ENCODE measurements at regions not wholly inside any gene's neighbourhood (a gene's known extent, or its start where the extent isn't known, plus 50 kb on each side); places are given as distances from the start of the nearest gene placed in this dataset.

DNA sequence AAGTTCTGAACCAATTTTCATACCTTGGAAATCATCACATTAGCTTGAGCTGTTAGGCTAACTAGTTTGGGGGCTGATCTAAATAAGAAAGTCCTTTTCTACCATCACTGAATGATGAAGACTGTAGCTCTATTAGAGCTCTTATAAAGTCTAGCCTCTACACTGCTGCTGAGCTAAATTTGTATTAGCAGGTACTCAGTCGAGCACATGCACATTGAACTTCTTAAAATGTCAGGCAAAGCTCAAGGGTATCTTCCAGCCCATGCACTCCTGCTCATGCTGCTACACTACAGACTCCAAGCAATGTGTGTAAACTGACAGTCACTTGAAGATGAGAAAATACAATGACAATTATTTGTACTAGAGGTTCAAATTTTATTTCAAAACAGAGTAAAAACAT lies 158.8 kb upstream of the TMEM229A start:
- Histone ChIP-seq H3K23ac (ENCODE audit: insufficient read length) (no peak overlapping the region), H3K79me2 (ENCODE audit: control insufficient read depth in 1 of 2, insufficient read depth in 2 of 2, low read length in 2 of 2) (no peaks in the 10 kb centered on the region), H3K9me3 (ENCODE audit: insufficient read depth in 2 of 2, low read depth in 1 of 2, low read length in 1 of 2) (no peaks in the 10 kb centered on the region), H3K36me3 (ENCODE audit: control insufficient read depth in 2 of 4, insufficient read depth in 4 of 4, low read length in 3 of 4) (no peaks in the 10 kb centered on the region), H4K8ac (ENCODE audit: extremely low read depth, insufficient read depth, low read length) (no peak overlapping the region), H3K9ac (replicated peaks in 1 of 4; ENCODE audit: extremely low read depth in 1 of 4, low read depth in 3 of 4, low read length in 3 of 4) (no peak overlapping the region), H2BK15ac (ENCODE audit: low read length) (no peak overlapping the region), H3K23me2 (ENCODE audit: low read depth, low read length) (no peaks in the 10 kb centered on the region), H3K14ac (ENCODE audit: insufficient read length) (no peak overlapping the region), H2BK12ac (ENCODE audit: low read depth, low read length) (no peak overlapping the region), H3K56ac (replicated peaks; ENCODE audit: insufficient read length, low read depth, low read length) (no peak overlapping the region), H3K4me2 (ENCODE audit: insufficient read depth in 1 of 2, low read depth in 2 of 2, low read length in 2 of 2) (no peak overlapping the region), H3K4me1 (replicated peaks in 1 of 4; ENCODE audit: control insufficient read depth in 3 of 4, insufficient read depth in 4 of 4, low read length in 3 of 4) (no peaks in the 10 kb centered on the region; a peak in 1 of 7 replicates), H2BK5ac (ENCODE audit: low read depth, low read length) (no peak overlapping the region), H4K20me1 (replicated peaks in 1 of 2; ENCODE audit: control insufficient read depth in 1 of 2, insufficient read depth in 2 of 2, low read length in 2 of 2) (no peaks in the 10 kb centered on the region), H3K4me3 (ENCODE audit: extremely low read depth in 1 of 4, insufficient read depth in 2 of 4, low read depth in 3 of 4, low read length in 4 of 4) (no peak overlapping the region), H3K4ac (replicated peaks; ENCODE audit: insufficient read length, low read depth, low read length) (no peak overlapping the region), H3K27me3 (replicated peaks in 1 of 4; ENCODE audit: control insufficient read depth in 3 of 4, extremely low read depth in 1 of 4, insufficient read depth in 3 of 4, low read length in 3 of 4) (no peaks in the 10 kb centered on the region), H2BK120ac (replicated peaks; ENCODE audit: low read depth, low read length) (no peak overlapping the region), H3K79me1 (ENCODE audit: low read depth, low read length) (no peaks in the 10 kb centered on the region), H3K18ac (ENCODE audit: extremely low read depth, low read length) (no peak overlapping the region), H2BK20ac (ENCODE audit: low read length) (no peak overlapping the region), H4K5ac (ENCODE audit: insufficient read length, low read depth, low read length) (no peak overlapping the region), H3K27ac (ENCODE audit: low read depth, low read length) (no peak overlapping the region), H2AK5ac (ENCODE audit: low read depth, low read length) (no peak overlapping the region), H2AFZ (ENCODE audit: low read length) (no peak overlapping the region), H4K91ac (replicated peaks; ENCODE audit: insufficient read length, low read length) (no peak overlapping the region)
- FAIRE-seq (no peak), DNase-seq (ENCODE audit: low read depth in 1 of 2, low spot score in 2 of 2) (no peak)
- WGBS, 2 experiments (ENCODE audit: extremely low coverage in 1 of 2, insufficient coverage in 1 of 2, insufficient read length in 1 of 2, insufficient replicate concordance in 2 of 2, low coverage in 1 of 2, low lambda C conversion rate in 2 of 2, missing lambda C conversion rate in 1 of 2): 96% methylated on average over 1 of the region's 1 CpG; no CpG with 5 or more reads in 1 of the 2 experiments
- POLR2A ChIA-PET (ENCODE audit: partially characterized antibody): no interaction called here
- CTCF ChIA-PET (ENCODE audit: partially characterized antibody): interaction anchor here (0.7 to 1.1 kb wide), 2 partner anchors 12 to 39 kb away, joined by 3 to 5 read pairs; no protein-coding TSS in a partner anchor
- TF ChIP-seq, protein P1, sequence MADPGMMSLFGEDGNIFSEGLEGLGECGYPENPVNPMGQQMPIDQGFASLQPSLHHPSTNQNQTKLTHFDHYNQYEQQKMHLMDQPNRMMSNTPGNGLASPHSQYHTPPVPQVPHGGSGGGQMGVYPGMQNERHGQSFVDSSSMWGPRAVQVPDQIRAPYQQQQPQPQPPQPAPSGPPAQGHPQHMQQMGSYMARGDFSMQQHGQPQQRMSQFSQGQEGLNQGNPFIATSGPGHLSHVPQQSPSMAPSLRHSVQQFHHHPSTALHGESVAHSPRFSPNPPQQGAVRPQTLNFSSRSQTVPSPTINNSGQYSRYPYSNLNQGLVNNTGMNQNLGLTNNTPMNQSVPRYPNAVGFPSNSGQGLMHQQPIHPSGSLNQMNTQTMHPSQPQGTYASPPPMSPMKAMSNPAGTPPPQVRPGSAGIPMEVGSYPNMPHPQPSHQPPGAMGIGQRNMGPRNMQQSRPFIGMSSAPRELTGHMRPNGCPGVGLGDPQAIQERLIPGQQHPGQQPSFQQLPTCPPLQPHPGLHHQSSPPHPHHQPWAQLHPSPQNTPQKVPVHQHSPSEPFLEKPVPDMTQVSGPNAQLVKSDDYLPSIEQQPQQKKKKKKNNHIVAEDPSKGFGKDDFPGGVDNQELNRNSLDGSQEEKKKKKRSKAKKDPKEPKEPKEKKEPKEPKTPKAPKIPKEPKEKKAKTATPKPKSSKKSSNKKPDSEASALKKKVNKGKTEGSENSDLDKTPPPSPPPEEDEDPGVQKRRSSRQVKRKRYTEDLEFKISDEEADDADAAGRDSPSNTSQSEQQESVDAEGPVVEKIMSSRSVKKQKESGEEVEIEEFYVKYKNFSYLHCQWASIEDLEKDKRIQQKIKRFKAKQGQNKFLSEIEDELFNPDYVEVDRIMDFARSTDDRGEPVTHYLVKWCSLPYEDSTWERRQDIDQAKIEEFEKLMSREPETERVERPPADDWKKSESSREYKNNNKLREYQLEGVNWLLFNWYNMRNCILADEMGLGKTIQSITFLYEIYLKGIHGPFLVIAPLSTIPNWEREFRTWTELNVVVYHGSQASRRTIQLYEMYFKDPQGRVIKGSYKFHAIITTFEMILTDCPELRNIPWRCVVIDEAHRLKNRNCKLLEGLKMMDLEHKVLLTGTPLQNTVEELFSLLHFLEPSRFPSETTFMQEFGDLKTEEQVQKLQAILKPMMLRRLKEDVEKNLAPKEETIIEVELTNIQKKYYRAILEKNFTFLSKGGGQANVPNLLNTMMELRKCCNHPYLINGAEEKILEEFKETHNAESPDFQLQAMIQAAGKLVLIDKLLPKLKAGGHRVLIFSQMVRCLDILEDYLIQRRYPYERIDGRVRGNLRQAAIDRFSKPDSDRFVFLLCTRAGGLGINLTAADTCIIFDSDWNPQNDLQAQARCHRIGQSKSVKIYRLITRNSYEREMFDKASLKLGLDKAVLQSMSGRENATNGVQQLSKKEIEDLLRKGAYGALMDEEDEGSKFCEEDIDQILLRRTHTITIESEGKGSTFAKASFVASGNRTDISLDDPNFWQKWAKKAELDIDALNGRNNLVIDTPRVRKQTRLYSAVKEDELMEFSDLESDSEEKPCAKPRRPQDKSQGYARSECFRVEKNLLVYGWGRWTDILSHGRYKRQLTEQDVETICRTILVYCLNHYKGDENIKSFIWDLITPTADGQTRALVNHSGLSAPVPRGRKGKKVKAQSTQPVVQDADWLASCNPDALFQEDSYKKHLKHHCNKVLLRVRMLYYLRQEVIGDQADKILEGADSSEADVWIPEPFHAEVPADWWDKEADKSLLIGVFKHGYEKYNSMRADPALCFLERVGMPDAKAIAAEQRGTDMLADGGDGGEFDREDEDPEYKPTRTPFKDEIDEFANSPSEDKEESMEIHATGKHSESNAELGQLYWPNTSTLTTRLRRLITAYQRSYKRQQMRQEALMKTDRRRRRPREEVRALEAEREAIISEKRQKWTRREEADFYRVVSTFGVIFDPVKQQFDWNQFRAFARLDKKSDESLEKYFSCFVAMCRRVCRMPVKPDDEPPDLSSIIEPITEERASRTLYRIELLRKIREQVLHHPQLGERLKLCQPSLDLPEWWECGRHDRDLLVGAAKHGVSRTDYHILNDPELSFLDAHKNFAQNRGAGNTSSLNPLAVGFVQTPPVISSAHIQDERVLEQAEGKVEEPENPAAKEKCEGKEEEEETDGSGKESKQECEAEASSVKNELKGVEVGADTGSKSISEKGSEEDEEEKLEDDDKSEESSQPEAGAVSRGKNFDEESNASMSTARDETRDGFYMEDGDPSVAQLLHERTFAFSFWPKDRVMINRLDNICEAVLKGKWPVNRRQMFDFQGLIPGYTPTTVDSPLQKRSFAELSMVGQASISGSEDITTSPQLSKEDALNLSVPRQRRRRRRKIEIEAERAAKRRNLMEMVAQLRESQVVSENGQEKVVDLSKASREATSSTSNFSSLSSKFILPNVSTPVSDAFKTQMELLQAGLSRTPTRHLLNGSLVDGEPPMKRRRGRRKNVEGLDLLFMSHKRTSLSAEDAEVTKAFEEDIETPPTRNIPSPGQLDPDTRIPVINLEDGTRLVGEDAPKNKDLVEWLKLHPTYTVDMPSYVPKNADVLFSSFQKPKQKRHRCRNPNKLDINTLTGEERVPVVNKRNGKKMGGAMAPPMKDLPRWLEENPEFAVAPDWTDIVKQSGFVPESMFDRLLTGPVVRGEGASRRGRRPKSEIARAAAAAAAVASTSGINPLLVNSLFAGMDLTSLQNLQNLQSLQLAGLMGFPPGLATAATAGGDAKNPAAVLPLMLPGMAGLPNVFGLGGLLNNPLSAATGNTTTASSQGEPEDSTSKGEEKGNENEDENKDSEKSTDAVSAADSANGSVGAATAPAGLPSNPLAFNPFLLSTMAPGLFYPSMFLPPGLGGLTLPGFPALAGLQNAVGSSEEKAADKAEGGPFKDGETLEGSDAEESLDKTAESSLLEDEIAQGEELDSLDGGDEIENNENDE (IDR thresholded peaks at IDR 0.05; ENCODE audit: insufficient replicate concordance, low read length): no peak
